AG09309 (cell line): ENCODE measurements at regions not wholly inside any gene's neighbourhood (a gene's known extent, or its start where the extent isn't known, plus 50 kb on each side); places are given as distances from the start of the nearest gene placed in this dataset.
A peak's percentile ranks its signal among the peaks of the same experiment; 100 is the strongest.

ENCODE experiments used
- DNase-seq: peaks from one replicate; pipeline ENCODE4 v3.0.0-alpha.2; 2010; ENCODE audit warnings: low read depth
- H3K4me3 ChIP-seq: 2 replicates; pipeline ENCODE4 v1.5.1; 2011; ENCODE audit warnings: mild to moderate bottlenecking, low read depth, low read length, moderate library complexity; ENCODE audit not compliant: control insufficient read depth
- CTCF ChIP-seq: IDR thresholded peaks from 2 replicates; pipeline ENCODE4 v1.5.1; 2011; ENCODE audit warnings: mild to moderate bottlenecking, low read depth, low read length, inconsistent platforms; ENCODE audit not compliant: insufficient read depth, control insufficient read depth; ENCODE audit errors: missing control alignments

GRCh38 chr1:81238129-81238528 is 562.6 kb upstream of the ADGRL2 start:
- H3K4me3 ChIP-seq: peak overlapping the region; percentile 10
- DNase-seq: no peak
- no peak for TF ChIP-seq CTCF

- H3K4me3 ChIP-seq: peak overlapping the region; percentile 10
- DNase-seq: no peak
- no peak for TF ChIP-seq CTCF
These were observed 563.2 kb upstream of the ADGRL2 start for GRCh38 chr1:81237473-81238089.

GRCh38 chr1:81234237-81234636 is 566.5 kb upstream of the ADGRL2 start:
- no peak overlapping the region for H3K4me3 ChIP-seq
- TF ChIP-seq CTCF: no peak
- DNase-seq: no peak

GRCh38 chr1:81233591-81233990 is 567.1 kb upstream of the ADGRL2 start:
- no peak for DNase-seq
- no peak for TF ChIP-seq CTCF

GRCh38 chr1:81232420-81232819 is 568.3 kb upstream of the ADGRL2 start:
- H3K4me3 ChIP-seq: no peak overlapping the region
- no peak for TF ChIP-seq CTCF
- DNase-seq: no peak

More at GRCh38 chr1:81233591-81233990, 567.1 kb upstream of the ADGRL2 start:
- no peak overlapping the region for H3K4me3 ChIP-seq

- TF ChIP-seq CTCF: no peak
- DNase-seq: peak; percentile 5
- no peak overlapping the region; the same call in 1 of the 2 replicates for H3K4me3 ChIP-seq
These were observed 569.0 kb upstream of the ADGRL2 start for GRCh38 chr1:81231729-81232038.

GRCh38 chr1:81230983-81231728 is 569.6 kb upstream of the ADGRL2 start:
- TF ChIP-seq CTCF: no peak
- DNase-seq: no peak
- no peak overlapping the region; the same call in 1 of the 2 replicates for H3K4me3 ChIP-seq
